ENCODE measurements at regions not wholly inside any gene's neighbourhood (a gene's known extent, or its start where the extent isn't known, plus 50 kb on each side); places are given as distances from the start of the nearest gene placed in this dataset.
A peak's percentile ranks its signal among the peaks of the same experiment; 100 is the strongest.

DNA sequence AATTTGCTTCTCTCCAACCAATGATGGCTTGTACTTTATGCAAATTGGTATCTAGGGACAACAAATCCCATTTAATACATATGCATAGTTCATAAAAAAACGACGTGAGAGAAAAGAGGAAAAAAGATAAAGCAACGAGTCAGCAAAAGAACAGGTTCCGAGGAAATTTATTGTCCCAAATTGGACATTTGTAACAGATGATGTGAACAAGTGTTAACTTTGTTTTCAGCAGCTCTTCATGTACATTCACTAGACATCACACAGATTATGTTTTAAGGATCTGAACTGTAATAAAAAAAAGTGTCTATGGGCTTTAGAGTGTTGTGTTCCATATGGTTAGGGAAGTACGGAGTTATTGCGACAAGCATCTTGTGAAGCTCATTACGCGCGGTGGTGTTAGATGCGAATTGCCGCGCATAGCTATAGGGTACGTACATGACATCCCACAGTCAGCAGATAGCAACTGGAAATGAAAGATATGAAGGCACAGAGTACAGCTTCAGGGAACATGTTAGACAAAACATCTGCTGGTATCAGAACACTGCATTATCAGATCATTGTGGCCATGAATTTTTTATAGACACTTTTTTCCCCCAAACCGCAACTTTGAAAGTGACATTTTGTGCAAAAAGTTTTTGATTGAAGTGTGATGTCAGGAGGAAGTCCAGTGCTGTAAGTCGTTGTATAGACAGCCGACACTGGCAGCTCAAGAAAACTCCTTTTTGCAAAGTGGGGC, 1073.1 kb upstream of the FANCL start:
- no peak for DNase-seq (ENCODE audit: low read depth in 4 of 4, low spot score in 3 of 4)

- DNase-seq (ENCODE audit: low read depth in 4 of 4, low spot score in 3 of 4) = no peak
Observed at GRCh38 chr2:59312967-59313940, 1072.1 kb upstream of the FANCL start.

DNA sequence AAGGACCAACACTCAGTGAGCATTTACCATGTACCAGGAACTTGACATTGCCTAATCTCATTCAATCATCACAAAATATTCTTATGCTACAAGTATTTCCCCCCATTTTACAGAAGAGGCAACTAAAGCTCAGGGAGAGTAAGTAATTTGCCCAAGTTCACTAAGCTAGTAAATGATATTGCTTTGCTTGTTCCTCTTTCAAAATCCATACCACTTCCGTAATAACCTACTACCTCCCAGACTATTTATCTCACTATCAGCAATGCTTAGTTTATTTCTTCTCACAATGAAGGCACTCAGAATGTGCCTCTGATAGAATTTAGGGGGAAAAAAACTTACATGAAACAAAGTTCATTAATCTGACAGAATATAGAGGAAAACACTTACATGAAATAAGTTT, 1070.9 kb upstream of the FANCL start:
- DNase-seq (ENCODE audit: low read depth in 4 of 4, low spot score in 3 of 4) = no peak

DNA sequence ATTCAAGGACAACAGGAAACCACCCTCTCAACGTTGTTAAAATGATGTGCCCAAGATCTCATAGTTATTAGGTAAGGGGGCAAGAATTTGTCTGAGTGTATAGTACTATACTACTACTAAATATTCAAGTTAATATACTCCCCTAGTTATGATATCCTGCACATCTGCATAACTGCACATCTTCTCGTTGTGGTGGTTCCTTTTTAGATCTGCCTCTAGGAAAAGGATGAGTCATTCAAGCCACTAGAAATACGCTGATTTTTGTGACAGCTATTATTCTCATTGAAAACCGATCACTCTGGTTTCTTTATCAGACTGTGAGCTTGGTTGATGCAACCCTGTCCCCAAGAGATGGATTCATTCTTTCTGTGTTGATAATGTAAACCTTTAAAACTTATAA, 1067.0 kb upstream of the FANCL start:
- no peak for DNase-seq (ENCODE audit: low read depth in 4 of 4, low spot score in 3 of 4)

- DNase-seq (ENCODE audit: low read depth in 4 of 4, low spot score in 3 of 4) = no peak
Observed at GRCh38 chr2:59307196-59307595, 1066.1 kb upstream of the FANCL start.

GRCh38 chr2:59303272-59303671, 1062.1 kb upstream of the FANCL start:
- DNase-seq (ENCODE audit: low read depth in 4 of 4, low spot score in 3 of 4) = no peak

DNA sequence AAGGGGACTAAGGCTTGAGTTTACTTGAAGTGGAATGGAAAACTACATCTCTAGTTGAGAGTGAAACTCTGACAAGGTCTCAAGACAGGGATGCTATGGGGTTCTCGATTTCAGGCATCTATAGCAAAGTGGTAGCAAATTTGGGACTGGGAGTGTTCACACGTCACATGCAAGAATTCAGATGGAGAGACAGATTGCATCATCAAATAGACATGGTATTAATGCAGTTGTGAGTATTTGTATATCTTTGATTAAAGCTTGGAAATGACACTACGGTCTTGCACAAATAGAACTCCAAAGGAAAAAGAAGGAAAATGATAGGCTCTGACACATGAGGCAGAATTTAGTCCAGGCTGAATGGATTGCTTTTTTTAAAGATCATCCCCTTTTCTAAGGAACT, 1061.6 kb upstream of the FANCL start:
- DNase-seq (ENCODE audit: low read depth in 4 of 4, low spot score in 3 of 4) = no peak

DNA sequence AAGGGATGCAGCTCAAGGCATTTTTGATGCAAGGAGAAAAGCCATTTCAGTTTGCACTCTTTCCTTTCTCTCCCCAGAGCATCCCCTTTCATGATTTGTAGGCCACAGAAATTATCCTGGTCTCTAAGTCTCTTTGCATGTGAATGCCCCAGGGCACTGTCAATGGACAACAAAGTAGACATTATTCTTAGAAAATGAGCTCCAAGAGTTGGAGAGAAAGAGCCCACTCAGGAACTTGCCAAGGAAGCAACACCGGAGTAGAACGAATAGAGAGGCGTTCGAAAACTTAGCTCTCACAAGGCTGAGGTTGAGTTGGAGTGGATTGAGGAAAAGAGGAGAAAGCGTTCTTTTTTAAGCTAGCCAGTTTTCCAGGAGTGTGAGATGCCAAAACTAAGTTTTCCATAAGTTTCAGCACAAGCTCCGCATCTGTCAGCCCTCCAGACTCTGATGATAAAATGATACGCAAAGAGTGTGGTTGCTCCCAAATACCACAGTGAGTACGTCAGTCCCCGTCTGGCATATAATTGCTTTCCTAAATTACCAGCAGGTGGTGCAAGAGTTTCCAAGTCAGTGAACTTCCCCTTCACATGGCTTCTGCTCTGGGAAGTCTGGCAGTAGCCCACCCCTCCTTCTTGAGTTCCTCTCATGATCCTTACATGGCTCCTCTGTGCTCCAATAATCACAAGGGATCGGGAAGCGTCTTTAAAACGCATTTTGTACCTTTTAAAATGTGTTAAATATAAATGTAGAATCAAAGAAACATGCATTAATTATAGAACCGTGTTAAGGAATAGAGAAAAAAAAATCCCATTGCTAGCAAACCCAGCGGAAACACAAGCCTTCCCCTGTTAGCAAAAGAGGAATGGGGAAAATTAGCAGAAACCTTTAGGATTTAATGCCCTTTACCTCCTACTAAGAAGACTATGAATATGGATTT, 1060.6 kb upstream of the FANCL start:
- peak; percentile 49 to 73 (median 54) for DNase-seq (ENCODE audit: low read depth in 4 of 4, low spot score in 3 of 4)

DNA sequence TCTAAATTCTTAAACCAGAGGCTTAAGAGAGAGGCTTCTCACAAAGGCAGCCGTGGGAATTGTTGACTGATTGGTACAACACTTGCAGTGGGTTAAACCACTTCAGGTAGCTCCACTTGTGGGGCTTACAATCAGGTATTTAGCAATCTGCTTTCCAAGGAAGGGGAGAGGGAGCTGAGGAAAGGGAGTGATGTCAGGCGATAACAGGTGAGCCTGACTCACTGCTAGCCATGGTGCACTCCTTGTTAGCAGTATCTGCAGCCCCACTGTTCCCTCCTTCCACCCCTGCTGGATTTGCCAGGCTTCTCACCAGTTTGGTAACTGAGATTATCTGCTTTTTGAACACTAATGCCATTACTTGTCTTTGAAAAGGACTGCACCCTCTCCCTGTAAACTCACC, 1056.7 kb upstream of the FANCL start:
- no peak for DNase-seq (ENCODE audit: low read depth in 4 of 4, low spot score in 3 of 4)

- DNase-seq (ENCODE audit: low read depth in 4 of 4, low spot score in 3 of 4) = no peak
Observed at GRCh38 chr2:59296279-59296678, 1055.2 kb upstream of the FANCL start.

DNA sequence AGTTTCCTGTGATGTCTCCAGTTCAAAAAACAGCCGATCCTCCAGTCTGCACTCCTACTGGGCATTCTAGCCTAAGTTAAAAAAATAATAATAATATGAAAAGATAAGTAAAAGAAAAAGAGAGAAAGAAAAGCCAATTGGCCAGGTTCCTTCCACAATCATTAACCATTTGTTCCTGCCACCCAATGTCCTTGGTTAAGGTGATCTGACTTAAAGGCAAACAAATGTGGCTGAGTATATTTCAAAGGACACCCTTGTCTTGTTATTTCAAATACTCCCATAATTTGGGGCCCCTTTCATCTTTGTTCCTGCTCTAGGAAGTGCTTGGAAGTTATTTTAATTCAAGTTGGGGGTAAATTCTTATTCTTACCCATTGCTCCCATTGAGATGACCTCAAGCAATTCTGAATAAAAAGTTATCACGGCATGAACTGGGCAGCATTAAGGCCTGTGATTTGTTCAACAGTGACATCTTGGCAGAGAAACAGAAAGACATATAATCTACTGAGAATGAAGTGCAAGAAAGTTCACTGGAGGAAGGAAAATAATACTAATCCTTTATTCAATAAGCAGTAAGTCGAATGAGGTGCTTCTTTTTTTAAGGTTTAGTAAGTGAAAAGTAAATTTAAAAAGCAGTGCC, 1054.5 kb upstream of the FANCL start:
- no peak for DNase-seq (ENCODE audit: low read depth in 4 of 4, low spot score in 3 of 4)

- no peak for DNase-seq (ENCODE audit: low read depth in 4 of 4, low spot score in 3 of 4)
Observed at GRCh38 chr2:59288771-59289170, 1047.6 kb upstream of the FANCL start.

- no peak for DNase-seq (ENCODE audit: low read depth in 4 of 4, low spot score in 3 of 4)
Observed at GRCh38 chr2:59282374-59283057, 1041.4 kb upstream of the FANCL start.

DNA sequence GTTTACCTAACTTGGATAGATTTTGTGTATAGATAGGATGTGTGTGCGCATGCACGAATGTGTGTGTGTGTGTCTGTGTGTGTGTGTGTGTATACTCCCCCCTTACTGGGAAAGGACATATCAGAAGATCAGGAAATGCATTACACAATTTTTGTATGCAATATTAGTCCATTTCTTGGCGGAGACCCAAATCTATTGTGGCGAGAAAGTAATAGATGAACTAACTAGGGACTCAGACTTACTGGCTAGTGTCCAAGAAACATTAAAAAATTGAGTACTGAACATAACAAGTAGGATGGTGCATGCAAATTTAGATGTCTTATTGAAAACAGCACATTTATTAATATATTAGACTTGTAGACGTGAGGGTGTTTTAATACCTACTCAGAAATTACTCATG, 1036.5 kb upstream of the FANCL start:
- no peak for DNase-seq (ENCODE audit: low read depth in 4 of 4, low spot score in 3 of 4)

- DNase-seq (ENCODE audit: low read depth in 4 of 4, low spot score in 3 of 4) = peak in 3 of 4 donors; percentile 14 to 26 (median 20)
Observed at GRCh38 chr2:59276917-59277316, 1035.8 kb upstream of the FANCL start.

- DNase-seq (ENCODE audit: low read depth in 4 of 4, low spot score in 3 of 4) = no peak
Observed at GRCh38 chr2:59276033-59276432, 1034.9 kb upstream of the FANCL start.

DNA sequence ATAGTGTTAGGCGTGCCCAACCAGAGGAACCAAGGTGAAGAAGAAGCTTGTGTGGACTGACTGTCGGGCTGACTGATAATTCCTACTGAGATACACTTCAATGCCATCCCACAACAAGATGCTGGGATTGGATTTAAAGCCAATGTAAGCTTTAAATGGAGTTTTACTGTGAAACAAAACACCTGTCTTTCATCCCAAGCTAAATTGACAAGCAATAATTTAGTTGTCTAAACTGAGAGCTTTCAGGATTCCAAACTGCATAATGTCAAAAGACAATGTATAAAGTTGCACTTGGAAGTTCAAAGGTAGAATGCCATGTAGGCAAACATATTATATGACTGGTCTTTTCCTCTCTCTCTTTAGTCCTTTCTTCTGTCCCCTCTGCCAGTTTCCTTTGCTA, 1025.3 kb upstream of the FANCL start:
- no peak for DNase-seq (ENCODE audit: low read depth in 4 of 4, low spot score in 3 of 4)

DNA sequence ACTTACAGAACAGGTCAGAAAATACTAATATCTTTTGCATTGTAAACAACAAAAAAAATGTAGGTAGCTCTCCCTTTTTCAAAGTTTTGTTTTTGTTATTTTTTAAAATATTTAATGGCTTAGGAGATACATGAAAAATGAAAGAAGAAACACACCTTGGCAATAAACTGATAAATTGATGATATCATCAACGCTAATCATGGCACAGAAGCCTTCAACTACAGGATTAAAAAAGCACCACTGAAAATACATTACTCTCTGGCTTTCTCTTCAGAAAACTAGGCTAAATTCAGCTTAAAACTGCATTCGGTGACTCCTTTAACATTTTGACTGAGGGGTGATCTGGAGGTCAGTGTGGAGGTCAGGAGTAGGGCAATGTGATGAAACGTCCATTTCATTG, 1018.8 kb upstream of the FANCL start:
- DNase-seq (ENCODE audit: low read depth in 4 of 4, low spot score in 3 of 4) = no peak

GRCh38 chr2:59256290-59256689, 1015.2 kb upstream of the FANCL start:
- no peak for DNase-seq (ENCODE audit: low read depth in 4 of 4, low spot score in 3 of 4)

DNA sequence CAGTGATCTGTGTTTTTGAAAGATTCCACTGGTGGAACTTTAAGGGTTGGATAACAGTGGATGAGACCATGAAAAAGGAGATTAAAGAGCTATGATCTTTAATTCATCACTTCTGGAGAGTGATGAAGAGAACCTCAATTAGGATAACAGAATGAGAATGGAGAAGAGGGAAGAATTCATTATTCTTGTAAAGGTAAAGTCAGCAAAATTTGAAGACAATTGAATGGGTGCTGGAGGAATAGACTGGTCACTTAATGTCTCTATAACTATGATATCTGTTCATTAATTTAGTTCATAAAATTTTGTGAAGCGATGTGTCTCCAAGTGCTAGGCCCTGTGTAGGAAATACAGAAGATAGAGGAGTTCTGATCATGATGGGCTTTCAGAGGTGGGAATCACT, 1013.2 kb upstream of the FANCL start:
- no peak for DNase-seq (ENCODE audit: low read depth in 4 of 4, low spot score in 3 of 4)

All from left renal pelvis (tissue), 4 donors.